ENCODE measurements at regions not wholly inside any gene's neighbourhood (a gene's known extent, or its start where the extent isn't known, plus 50 kb on each side); places are given as distances from the start of the nearest gene placed in this dataset.
"Not testable (repeated sequence)": the region's sequence is repeated elsewhere in the genome, so short reads cannot be mapped to it uniquely, and the experiment has no call there.

DNA sequence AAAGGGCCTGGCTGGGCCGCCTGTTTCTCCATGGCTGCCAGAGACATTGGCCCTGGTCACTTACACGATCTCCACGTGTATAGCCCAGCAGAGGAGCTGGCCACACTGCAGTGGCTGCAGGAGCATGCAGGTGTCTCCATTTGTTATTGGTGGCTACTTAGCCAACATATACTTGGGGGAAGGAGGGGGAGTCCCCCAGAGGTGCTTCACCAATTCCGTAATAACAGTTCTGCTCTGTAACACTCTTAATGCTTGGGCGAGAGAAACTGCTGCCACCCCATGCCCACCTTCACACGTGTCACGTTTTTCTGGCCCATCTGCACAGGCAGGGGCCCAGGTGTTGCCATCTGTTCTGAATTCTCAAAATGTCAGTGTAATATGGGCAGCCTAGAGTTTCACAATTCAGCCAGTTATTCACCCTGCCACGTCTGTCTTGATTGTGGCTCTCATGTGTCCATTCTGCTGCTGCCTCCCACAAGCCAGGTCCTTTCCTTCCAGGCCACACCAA lies 353.5 kb downstream of the BCL2L11 start:
- H3K9me3 ChIP-seq (ENCODE audit: control insufficient read depth in 2 of 3, insufficient read depth in 1 of 3, low read length in 3 of 3); H3K4me3 ChIP-seq (ENCODE audit: low read length in 3 of 3); H3K4me1 ChIP-seq (ENCODE audit: control insufficient read depth in 2 of 3, insufficient read depth in 2 of 3, low read depth in 1 of 3, low read length in 3 of 3); H3K36me3 ChIP-seq (ENCODE audit: control insufficient read depth in 2 of 3, insufficient read depth in 3 of 3, low read length in 3 of 3); intact Hi-C loops (cut with DNase I); H3K27me3 ChIP-seq (ENCODE audit: control insufficient read depth, insufficient read depth, low read length); H3K27ac ChIP-seq (ENCODE audit: low read depth in 2 of 2, low read length in 2 of 2); FAIRE-seq; H3K9ac ChIP-seq (ENCODE audit: low read length in 3 of 3): not testable (repeated sequence)
- DNase-seq, result peak in 1 of 5 donors; percentile 26

DNA sequence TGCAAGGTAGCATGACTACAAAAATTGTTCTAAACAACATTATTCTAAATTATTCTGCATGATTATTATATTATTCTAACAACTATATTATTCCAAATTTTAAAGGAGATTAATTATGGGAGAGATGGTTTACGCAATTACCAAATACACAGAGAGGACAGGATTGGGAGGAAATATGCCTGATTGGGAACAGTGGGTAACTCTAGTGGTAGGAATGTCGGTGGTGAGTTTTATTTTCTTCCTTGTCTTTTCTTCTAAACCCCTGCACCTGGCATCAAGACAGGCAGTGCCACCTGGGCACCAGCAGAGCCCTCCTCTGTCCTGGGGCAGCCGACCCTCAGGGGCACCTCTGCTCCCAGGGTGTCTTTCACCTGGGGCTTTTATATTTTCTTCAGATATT lies 357.6 kb downstream of the BCL2L11 start:
- DNase-seq; FAIRE-seq; H3K27ac ChIP-seq (ENCODE audit: low read depth in 2 of 2, low read length in 2 of 2); H3K36me3 ChIP-seq (ENCODE audit: control insufficient read depth in 2 of 3, insufficient read depth in 3 of 3, low read length in 3 of 3); H3K9ac ChIP-seq (ENCODE audit: low read length in 3 of 3); H3K27me3 ChIP-seq (ENCODE audit: control insufficient read depth, insufficient read depth, low read length); H3K9me3 ChIP-seq (ENCODE audit: control insufficient read depth in 2 of 3, insufficient read depth in 1 of 3, low read length in 3 of 3); intact Hi-C loops (cut with DNase I); H3K4me3 ChIP-seq (ENCODE audit: low read length in 3 of 3); H3K4me1 ChIP-seq (ENCODE audit: control insufficient read depth in 2 of 3, insufficient read depth in 2 of 3, low read depth in 1 of 3, low read length in 3 of 3): not testable (repeated sequence)

GRCh38 chr2:111478871-111479318 lies 358.2 kb downstream of the BCL2L11 start:
- H3K9ac ChIP-seq (ENCODE audit: low read length in 3 of 3); H3K36me3 ChIP-seq (ENCODE audit: control insufficient read depth in 2 of 3, insufficient read depth in 3 of 3, low read length in 3 of 3); FAIRE-seq; H3K27ac ChIP-seq (ENCODE audit: low read depth in 2 of 2, low read length in 2 of 2); H3K27me3 ChIP-seq (ENCODE audit: control insufficient read depth, insufficient read depth, low read length); H3K9me3 ChIP-seq (ENCODE audit: control insufficient read depth in 2 of 3, insufficient read depth in 1 of 3, low read length in 3 of 3); H3K4me3 ChIP-seq (ENCODE audit: low read length in 3 of 3); H3K4me1 ChIP-seq (ENCODE audit: control insufficient read depth in 2 of 3, insufficient read depth in 2 of 3, low read depth in 1 of 3, low read length in 3 of 3); intact Hi-C loops (cut with DNase I): not testable (repeated sequence)
- DNase-seq, result peak in 1 of 5 donors; percentile 40

DNA sequence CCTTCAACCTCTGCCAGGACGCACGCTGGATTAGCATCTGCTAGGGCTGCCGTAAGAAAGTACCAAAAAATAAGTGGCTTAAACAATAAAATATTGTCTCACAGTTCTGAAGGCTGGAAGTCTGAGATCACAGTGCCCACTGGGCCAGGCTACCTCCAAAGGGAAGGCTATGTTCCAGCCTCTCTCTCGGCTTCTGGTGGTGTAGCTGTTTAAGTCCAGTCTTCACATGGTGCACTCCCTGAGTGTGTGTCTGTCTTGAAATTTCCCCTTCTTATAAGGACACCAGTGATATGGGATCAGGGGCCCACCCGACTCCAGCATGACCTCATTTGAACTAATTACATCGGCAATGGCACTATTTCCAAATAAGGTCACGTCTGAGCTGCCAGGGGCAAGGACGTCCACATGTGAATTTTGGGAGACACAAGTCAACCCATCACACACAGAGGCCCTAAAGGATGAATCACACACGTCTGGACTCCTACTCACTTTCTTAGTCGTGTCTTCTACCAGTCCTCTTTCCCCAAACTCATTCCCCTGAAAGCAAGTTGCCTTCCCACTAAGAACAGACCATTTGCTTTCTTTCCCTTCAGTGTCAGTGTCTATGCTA lies 359.4 kb downstream of the BCL2L11 start:
- H3K27me3 ChIP-seq (ENCODE audit: control insufficient read depth, insufficient read depth, low read length); FAIRE-seq; H3K4me1 ChIP-seq (ENCODE audit: control insufficient read depth in 2 of 3, insufficient read depth in 2 of 3, low read depth in 1 of 3, low read length in 3 of 3); H3K9me3 ChIP-seq (ENCODE audit: control insufficient read depth in 2 of 3, insufficient read depth in 1 of 3, low read length in 3 of 3); intact Hi-C loops (cut with DNase I); DNase-seq; H3K36me3 ChIP-seq (ENCODE audit: control insufficient read depth in 2 of 3, insufficient read depth in 3 of 3, low read length in 3 of 3); H3K4me3 ChIP-seq (ENCODE audit: low read length in 3 of 3); H3K9ac ChIP-seq (ENCODE audit: low read length in 3 of 3); H3K27ac ChIP-seq (ENCODE audit: low read depth in 2 of 2, low read length in 2 of 2): not testable (repeated sequence)

DNA sequence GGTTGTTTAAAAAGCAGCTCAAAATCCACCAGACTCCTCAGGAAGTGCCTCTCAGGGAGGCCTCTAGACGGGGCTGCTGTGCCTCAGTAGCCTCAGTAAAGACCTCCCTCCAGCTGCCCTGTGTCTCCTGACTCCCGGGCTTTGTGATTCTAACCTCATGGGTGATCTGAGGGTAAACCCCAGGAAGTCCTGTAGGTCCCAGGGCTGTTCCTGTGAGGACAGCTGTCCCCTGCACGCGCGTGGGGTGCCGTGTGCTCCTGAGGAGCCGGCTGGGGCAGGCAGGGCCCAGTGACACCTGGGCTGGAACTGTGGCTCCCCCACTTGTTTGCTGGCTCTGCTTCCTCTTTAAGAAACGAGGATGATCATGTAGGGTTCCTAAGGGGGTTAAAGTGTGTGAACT lies 359.9 kb downstream of the BCL2L11 start:
- intact Hi-C loops (cut with DNase I); H3K4me1 ChIP-seq (ENCODE audit: control insufficient read depth in 2 of 3, insufficient read depth in 2 of 3, low read depth in 1 of 3, low read length in 3 of 3); H3K9ac ChIP-seq (ENCODE audit: low read length in 3 of 3); H3K9me3 ChIP-seq (ENCODE audit: control insufficient read depth in 2 of 3, insufficient read depth in 1 of 3, low read length in 3 of 3); H3K4me3 ChIP-seq (ENCODE audit: low read length in 3 of 3); H3K27ac ChIP-seq (ENCODE audit: low read depth in 2 of 2, low read length in 2 of 2); H3K36me3 ChIP-seq (ENCODE audit: control insufficient read depth in 2 of 3, insufficient read depth in 3 of 3, low read length in 3 of 3); FAIRE-seq; H3K27me3 ChIP-seq (ENCODE audit: control insufficient read depth, insufficient read depth, low read length): not testable (repeated sequence)
- DNase-seq, result peak in 3 of 5 donors; percentile 6 to 42 (median 34)

- H3K9ac ChIP-seq (ENCODE audit: low read length in 3 of 3); H3K36me3 ChIP-seq (ENCODE audit: control insufficient read depth in 2 of 3, insufficient read depth in 3 of 3, low read length in 3 of 3); H3K4me1 ChIP-seq (ENCODE audit: control insufficient read depth in 2 of 3, insufficient read depth in 2 of 3, low read depth in 1 of 3, low read length in 3 of 3); H3K4me3 ChIP-seq (ENCODE audit: low read length in 3 of 3); intact Hi-C loops (cut with DNase I); FAIRE-seq; H3K27ac ChIP-seq (ENCODE audit: low read depth in 2 of 2, low read length in 2 of 2); H3K9me3 ChIP-seq (ENCODE audit: control insufficient read depth in 2 of 3, insufficient read depth in 1 of 3, low read length in 3 of 3); H3K27me3 ChIP-seq (ENCODE audit: control insufficient read depth, insufficient read depth, low read length): not testable (repeated sequence)
- DNase-seq, result peak in 1 of 5 donors; percentile 66
Observed at GRCh38 chr2:111481219-111481618, 360.5 kb downstream of the BCL2L11 start.

DNA sequence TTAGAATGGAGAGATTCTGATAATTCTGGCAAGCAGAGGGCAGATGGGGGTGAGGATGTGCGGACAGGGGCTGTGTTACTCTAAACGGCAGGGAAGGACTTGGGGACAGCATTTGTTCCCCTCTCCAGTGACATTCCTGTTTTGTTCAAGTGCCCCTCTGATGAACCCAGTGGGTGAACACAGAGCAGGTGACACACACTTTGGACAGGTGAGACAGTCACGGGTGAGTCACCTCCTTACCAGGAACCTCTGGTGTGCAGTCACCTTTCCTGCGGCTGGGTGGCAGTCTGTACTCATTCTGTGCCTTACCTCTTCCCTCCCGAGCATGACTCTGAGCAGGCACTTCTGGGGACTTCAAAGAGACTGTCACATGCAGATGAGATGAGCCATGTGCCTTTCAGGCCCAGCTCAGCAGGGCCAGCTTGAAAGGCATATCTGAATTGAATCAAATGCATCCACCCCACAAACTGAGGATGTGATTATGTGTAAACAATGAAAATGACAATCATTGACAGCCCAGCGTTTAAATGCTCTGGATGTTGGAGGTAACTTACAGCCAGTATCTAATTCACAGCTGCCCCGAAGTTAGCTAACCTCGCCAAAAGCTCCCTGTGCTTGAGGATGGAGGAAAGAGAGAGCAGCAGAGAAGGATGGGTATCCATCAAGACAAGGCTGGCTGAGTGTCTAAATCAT lies 362.4 kb downstream of the BCL2L11 start:
- FAIRE-seq; H3K9me3 ChIP-seq (ENCODE audit: control insufficient read depth in 2 of 3, insufficient read depth in 1 of 3, low read length in 3 of 3); H3K36me3 ChIP-seq (ENCODE audit: control insufficient read depth in 2 of 3, insufficient read depth in 3 of 3, low read length in 3 of 3); H3K9ac ChIP-seq (ENCODE audit: low read length in 3 of 3); H3K4me1 ChIP-seq (ENCODE audit: control insufficient read depth in 2 of 3, insufficient read depth in 2 of 3, low read depth in 1 of 3, low read length in 3 of 3); H3K27me3 ChIP-seq (ENCODE audit: control insufficient read depth, insufficient read depth, low read length); H3K4me3 ChIP-seq (ENCODE audit: low read length in 3 of 3); intact Hi-C loops (cut with DNase I); H3K27ac ChIP-seq (ENCODE audit: low read depth in 2 of 2, low read length in 2 of 2): not testable (repeated sequence)
- peak in 1 of 5 donors; percentile 19 for DNase-seq

DNA sequence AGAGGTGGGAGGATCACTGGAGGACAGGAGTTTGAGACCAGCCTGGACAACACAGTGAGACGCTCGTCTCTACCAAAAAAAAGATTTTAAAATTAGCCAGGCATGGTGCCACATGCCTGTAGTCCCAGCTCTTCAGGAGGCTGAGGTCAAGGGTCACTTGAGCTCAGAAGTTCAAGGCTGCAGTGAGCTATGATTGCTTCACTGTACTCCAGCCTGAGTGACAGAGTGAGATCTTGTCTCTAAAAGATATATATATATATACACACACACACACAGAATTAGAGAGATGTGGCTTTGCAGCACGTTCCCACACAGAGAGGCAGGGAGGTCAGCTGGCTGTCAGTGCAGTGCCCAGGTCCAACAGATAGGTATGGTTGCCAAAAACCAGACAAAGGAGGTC lies 363.4 kb downstream of the BCL2L11 start:
- H3K27ac ChIP-seq (ENCODE audit: low read depth in 2 of 2, low read length in 2 of 2); H3K9ac ChIP-seq (ENCODE audit: low read length in 3 of 3); FAIRE-seq; H3K36me3 ChIP-seq (ENCODE audit: control insufficient read depth in 2 of 3, insufficient read depth in 3 of 3, low read length in 3 of 3); H3K27me3 ChIP-seq (ENCODE audit: control insufficient read depth, insufficient read depth, low read length); H3K4me1 ChIP-seq (ENCODE audit: control insufficient read depth in 2 of 3, insufficient read depth in 2 of 3, low read depth in 1 of 3, low read length in 3 of 3); H3K9me3 ChIP-seq (ENCODE audit: control insufficient read depth in 2 of 3, insufficient read depth in 1 of 3, low read length in 3 of 3); DNase-seq; H3K4me3 ChIP-seq (ENCODE audit: low read length in 3 of 3); intact Hi-C loops (cut with DNase I): not testable (repeated sequence)

All from kidney (tissue), 10 donors.